GM18505 (cell line): ENCODE measurements at regions not wholly inside any gene's neighbourhood (a gene's known extent, or its start where the extent isn't known, plus 50 kb on each side); places are given as distances from the start of the nearest gene placed in this dataset.

Experiments
- ATAC-seq: cut with Tn5 transposase; IDR thresholded peaks from one replicate; pipeline ENCODE4 v1.9.1; 2021; ENCODE audit not compliant: unreplicated experiment
- POLR2A ChIP-seq: IDR thresholded peaks from 4 replicates; pipeline ENCODE4 v1.6.1; 2011; ENCODE audit warnings: borderline replicate concordance; ENCODE audit not compliant: insufficient read depth, insufficient read length; ENCODE audit errors: extremely low read depth

GRCh38 chr3:189466004-189466403 is 165.2 kb upstream of the TP63 start:
- ATAC-seq, result no peak
- no peak for TF ChIP-seq POLR2A

DNA sequence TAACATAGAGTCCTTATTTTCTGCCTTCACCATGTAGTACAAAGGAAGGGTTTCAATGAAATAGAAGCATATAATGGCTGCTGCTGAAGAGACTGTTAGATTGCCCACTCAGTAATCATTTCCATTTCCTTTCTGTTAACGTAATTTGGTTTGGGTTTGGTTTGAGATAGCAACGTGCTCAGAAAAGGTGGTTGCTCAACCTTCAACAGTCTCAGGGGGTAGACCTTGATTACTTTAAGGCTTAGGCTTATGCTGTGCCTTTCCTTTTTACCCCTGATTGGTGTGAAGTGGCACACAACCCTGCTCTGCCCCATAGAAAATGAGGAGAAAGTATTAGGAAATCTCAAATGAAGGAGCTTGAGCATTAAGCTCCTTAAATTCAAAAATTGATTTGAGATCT is 163.7 kb upstream of the TP63 start:
- no peak for ATAC-seq
- no peak for TF ChIP-seq POLR2A

GRCh38 chr3:189474944-189475343 is 156.2 kb upstream of the TP63 start:
- no peak for ATAC-seq
- no peak for TF ChIP-seq POLR2A

- ATAC-seq, result no peak
- TF ChIP-seq POLR2A, result no peak
These were observed 153.6 kb upstream of the TP63 start for GRCh38 chr3:189477614-189478013.

GRCh38 chr3:189486556-189486955 is 144.6 kb upstream of the TP63 start:
- TF ChIP-seq POLR2A, result no peak
- ATAC-seq, result no peak

GRCh38 chr3:189488241-189488767 is 142.9 kb upstream of the TP63 start:
- no peak for ATAC-seq
- no peak for TF ChIP-seq POLR2A

DNA sequence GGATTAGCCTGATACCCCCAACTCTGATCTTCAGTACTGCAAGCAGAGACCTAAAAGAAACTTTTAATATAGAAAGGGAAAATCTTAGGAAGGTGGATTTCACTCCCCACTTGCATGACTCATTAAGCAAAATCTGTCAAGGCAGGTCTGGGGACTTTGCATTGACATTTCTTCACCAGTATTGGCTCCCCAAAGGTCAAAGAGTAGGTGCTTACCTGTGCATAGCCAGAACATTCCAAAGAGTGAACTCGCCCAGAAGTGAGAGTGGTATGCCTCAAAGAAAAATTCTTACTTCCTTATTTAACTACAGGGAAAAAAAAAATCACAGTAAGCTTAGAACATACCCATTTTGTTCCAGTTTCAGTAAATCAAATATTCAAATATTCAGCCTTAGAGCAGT is 140.9 kb upstream of the TP63 start:
- ATAC-seq, result no peak
- no peak for TF ChIP-seq POLR2A

GRCh38 chr3:189490749-189491148 is 140.4 kb upstream of the TP63 start:
- no peak for TF ChIP-seq POLR2A
- no peak for ATAC-seq

GRCh38 chr3:189491831-189492230 is 139.4 kb upstream of the TP63 start:
- TF ChIP-seq POLR2A, result no peak
- no peak for ATAC-seq

- ATAC-seq, result no peak
- no peak for TF ChIP-seq POLR2A
These were observed 137.9 kb upstream of the TP63 start for GRCh38 chr3:189493271-189493670.

DNA sequence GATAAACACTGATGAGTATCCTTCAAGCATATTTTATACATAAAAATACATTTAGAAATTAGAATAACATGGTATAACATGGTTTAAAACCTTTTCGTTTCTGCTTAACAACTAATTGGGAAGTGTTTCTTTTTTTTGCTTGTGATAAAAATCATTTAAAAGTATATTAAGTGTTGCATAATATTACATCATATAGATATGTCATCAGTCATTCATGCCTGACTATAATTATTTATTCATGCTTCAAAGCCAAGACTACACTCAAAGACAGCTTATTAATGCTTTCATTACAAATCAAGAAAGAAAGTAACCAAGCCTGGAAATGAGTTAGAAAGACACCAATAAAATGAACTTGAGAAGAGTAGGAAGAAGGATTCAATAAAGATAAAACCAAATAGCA is 136.6 kb upstream of the TP63 start:
- TF ChIP-seq POLR2A, result no peak
- no peak for ATAC-seq

- no peak for ATAC-seq
- no peak for TF ChIP-seq POLR2A
These were observed 134.6 kb upstream of the TP63 start for GRCh38 chr3:189496375-189497138.

DNA sequence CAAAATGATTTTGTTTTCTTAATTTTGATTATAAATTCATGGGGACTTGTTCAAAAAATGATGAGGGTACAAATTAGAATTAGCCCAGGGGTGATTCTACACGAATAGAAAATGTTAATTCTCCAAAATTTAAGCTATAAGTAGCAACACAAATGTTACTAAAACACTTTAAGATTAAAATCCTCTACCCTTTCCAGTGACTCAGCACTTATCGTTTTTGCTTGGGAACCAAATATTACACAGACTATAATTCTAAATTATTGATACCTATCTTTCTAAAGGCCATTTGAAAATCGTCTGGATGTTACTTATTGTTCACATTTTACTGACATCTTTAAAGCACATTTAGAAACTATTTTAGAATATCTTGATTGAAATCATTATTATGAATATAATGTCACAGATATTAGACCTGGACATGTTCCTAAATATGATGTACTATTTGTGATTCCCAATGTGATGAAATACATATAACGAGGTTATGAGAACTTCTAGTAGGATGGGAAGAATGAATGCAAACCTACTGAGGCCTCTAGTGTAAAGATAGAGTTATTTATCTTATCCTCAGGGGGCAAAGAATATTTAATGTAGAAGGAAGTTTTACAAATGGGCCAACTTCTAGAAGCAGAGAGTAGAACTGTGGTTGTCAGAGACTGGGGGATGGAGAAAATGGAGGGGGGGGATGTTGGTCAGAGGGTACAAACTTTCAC is 132.0 kb upstream of the TP63 start:
- no peak for ATAC-seq
- no peak for TF ChIP-seq POLR2A

- no peak for ATAC-seq
These were observed 130.9 kb upstream of the TP63 start for GRCh38 chr3:189500299-189500698.

More at GRCh38 chr3:189500299-189500698, 130.9 kb upstream of the TP63 start:
- TF ChIP-seq POLR2A, result no peak
